Stomach smooth muscle (tissue), 2 donors: ENCODE measurements at regions not wholly inside any gene's neighbourhood (a gene's known extent, or its start where the extent isn't known, plus 50 kb on each side); places are given as distances from the start of the nearest gene placed in this dataset.

Experiments
- H3K27ac ChIP-seq: one replicate; pipeline ENCODE4 v1.7.0; 2013; ENCODE audit warnings: mild to moderate bottlenecking, low read length, inconsistent platforms
- H3K27me3 ChIP-seq, 2 donors: one replicate each; pipeline ENCODE4 v1.7.0; 2013; ENCODE audit warnings: low read length in 2 of 2; ENCODE audit not compliant: insufficient read depth in 2 of 2, control insufficient read depth in 1 of 2
- H3K36me3 ChIP-seq, 2 donors: one replicate each; pipeline ENCODE4 v1.7.0; 2013; ENCODE audit warnings: low read length in 2 of 2; ENCODE audit not compliant: control insufficient read depth in 2 of 2, insufficient read depth in 2 of 2
- H3K4me1 ChIP-seq: one replicate; pipeline ENCODE4 v1.7.0; 2013; ENCODE audit warnings: low read length; ENCODE audit not compliant: control insufficient read depth, insufficient read depth
- H3K4me3 ChIP-seq, 2 donors: one replicate each; pipeline ENCODE4 v1.7.0; 2013; ENCODE audit warnings: low read length in 2 of 2
- H3K9ac ChIP-seq, 2 donors: one replicate each; pipeline ENCODE4 v1.7.0; 2013; ENCODE audit warnings: low read length in 2 of 2, mild to moderate bottlenecking in 1 of 2
- H3K9me3 ChIP-seq, 2 donors: one replicate each; pipeline ENCODE4 v1.7.0; 2013; ENCODE audit warnings: low read length in 2 of 2; ENCODE audit not compliant: control insufficient read depth in 2 of 2
- donor health status: healthy.
- donor health status: Pancreatic carcinoma.

DNA sequence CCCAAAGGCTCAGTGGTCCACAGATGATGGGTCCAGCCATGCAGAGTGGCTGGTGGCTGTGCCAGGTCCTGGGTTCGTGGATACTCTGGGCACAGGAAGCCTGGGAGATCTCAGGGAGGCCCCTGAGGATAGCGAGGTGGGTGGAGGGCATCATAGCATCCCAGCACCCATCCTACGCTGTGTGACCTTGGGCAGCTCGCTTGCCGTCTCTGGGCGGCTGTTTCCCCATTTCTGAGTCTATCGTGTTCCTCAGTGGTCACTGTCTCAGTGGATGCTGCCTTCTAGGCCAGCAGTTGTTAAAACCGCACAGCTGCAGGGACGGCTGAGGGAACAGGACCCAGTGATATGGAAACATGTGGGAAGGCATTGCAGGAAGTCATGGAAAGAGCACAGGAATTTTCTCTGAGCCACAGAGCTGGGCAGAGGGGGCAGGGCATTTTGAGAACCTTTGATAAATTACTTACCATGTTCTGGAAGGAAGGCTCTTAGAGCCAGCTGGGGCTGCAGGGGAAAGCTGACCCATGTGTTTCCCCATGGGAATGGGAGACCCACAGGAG is 86.4 kb upstream of the COL5A1 start:
- Histone ChIP-seq H3K36me3 (no peaks in the 10 kb centered on the region), H3K9me3 (no peaks in the 10 kb centered on the region), H3K27ac (no peak overlapping the region), H3K9ac (no peak overlapping the region), H3K4me1 (peaks cover 17% of the 10 kb centered on the region), H3K4me3 (no peak overlapping the region), H3K27me3 (no peaks in the 10 kb centered on the region)

GRCh38 chr9:134556531-134557068 is 85.0 kb upstream of the COL5A1 start:
- H3K27ac ChIP-seq: no peak overlapping the region
- no peaks in the 10 kb centered on the region for H3K9me3 ChIP-seq

GRCh38 chr9:134557331-134557730 is 84.3 kb upstream of the COL5A1 start:
- Histone ChIP-seq H3K27me3 (no peaks in the 10 kb centered on the region), H3K9ac (no peak overlapping the region), H3K4me3 (no peak overlapping the region), H3K9me3 (no peaks in the 10 kb centered on the region), H3K27ac (no peak overlapping the region), H3K4me1 (peaks cover 17% of the 10 kb centered on the region), H3K36me3 (no peaks in the 10 kb centered on the region)

More at GRCh38 chr9:134556531-134557068, 85.0 kb upstream of the COL5A1 start:
- Histone ChIP-seq H3K4me1 (peaks cover 17% of the 10 kb centered on the region), H3K27me3 (no peaks in the 10 kb centered on the region), H3K4me3 (no peak overlapping the region), H3K9ac (no peak overlapping the region), H3K36me3 (no peaks in the 10 kb centered on the region)

DNA sequence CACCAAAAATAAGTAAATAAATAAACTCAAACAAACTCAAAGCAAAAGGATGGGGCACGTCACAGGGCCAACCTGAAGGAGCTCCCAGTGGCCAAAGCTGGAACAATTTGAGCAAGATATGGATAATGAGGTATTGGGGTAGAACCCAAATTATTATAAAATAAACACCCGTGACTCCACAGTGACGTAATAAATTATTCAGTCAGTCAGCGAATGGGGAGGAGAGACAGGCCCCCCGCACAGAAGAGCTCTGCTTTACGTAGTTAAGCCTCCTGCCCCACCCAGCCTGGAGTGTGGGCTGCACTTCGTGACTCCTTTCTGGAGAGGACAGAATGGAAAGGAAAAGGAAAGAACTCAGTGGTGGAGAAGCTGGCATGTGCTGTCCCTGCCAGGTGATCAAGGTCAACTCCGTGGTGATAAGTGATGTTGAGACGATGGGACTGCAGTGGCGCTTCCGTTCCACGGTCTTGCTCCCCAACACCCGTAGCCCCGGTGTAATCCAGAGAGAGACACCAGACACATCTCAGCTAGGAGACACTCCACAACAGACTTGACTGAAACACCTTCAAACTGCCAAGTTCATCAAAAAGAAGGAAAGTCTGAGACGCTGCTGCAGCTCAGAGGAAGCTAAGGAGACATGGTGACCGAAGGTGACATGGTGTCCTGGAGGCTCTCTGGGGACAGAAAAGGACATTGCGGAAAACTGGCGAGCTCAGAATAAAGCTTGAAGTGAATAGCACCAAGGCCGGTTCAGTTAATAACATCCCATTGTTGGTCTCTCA is 83.3 kb upstream of the COL5A1 start:
- Histone ChIP-seq H3K9ac (no peak overlapping the region), H3K4me3 (no peak overlapping the region), H3K27ac (no peak overlapping the region), H3K9me3 (no peaks in the 10 kb centered on the region), H3K36me3 (no peaks in the 10 kb centered on the region), H3K4me1 (peaks cover 7% of the 10 kb centered on the region), H3K27me3 (no peaks in the 10 kb centered on the region)

DNA sequence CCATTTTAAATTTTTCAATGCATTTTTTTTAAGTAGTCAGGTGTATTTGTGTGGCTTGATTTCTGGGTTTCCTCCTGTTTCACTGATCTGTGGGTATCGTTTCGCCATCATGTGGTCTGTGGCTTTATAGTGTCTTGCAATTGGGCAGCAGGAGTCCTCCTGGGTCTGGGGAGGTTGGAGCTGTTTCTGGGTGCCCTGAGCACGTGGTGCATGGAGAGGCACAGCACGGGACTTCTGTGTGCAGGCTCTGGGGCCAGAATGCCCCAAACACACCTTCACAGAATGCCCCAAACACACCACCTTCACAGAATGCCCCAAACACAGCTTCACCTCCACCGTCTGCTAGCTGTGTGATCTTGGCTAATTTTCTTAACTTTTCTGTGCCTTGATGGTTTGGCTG is 82.6 kb upstream of the COL5A1 start:
- H3K4me1 ChIP-seq: peaks cover 7% of the 10 kb centered on the region
- H3K27me3 ChIP-seq: no peaks in the 10 kb centered on the region
- H3K27ac ChIP-seq: no peak overlapping the region
- H3K9ac ChIP-seq: no peak overlapping the region
- H3K9me3 ChIP-seq: no peaks in the 10 kb centered on the region
- H3K4me3 ChIP-seq: no peak overlapping the region
- H3K36me3 ChIP-seq: no peaks in the 10 kb centered on the region

GRCh38 chr9:134560206-134560605 is 81.4 kb upstream of the COL5A1 start:
- Histone ChIP-seq H3K9ac (no peak overlapping the region), H3K4me1 (no peaks in the 10 kb centered on the region), H3K27me3 (no peaks in the 10 kb centered on the region), H3K27ac (no peak overlapping the region), H3K36me3 (no peaks in the 10 kb centered on the region), H3K9me3 (no peaks in the 10 kb centered on the region), H3K4me3 (no peak overlapping the region)

DNA sequence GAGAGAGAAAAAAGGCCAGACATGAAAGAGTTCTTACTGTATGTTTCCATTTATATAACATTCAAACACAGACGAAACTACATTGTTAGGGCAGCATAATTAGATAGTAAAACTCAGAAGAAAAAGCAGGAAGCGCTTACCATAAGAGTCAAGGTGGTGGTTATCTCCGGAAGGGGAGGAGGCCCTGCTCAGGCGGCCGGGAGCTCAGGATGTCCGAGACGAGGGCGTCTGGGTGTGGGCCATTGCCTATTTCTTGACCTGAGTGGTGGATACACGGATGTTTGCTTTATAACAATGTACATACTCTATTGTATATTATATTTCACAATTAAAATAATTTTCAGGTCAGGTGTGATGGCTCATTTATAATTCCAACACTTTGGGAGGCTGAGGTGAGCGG is 80.9 kb upstream of the COL5A1 start:
- H3K9me3 ChIP-seq: no peaks in the 10 kb centered on the region
- no peak overlapping the region for H3K27ac ChIP-seq
- H3K27me3 ChIP-seq: no peaks in the 10 kb centered on the region
- no peak overlapping the region for H3K4me3 ChIP-seq
- H3K36me3 ChIP-seq: no peaks in the 10 kb centered on the region
- H3K4me1 ChIP-seq: no peaks in the 10 kb centered on the region
- no peak overlapping the region for H3K9ac ChIP-seq

GRCh38 chr9:134561427-134562145 is 80.0 kb upstream of the COL5A1 start:
- H3K36me3 ChIP-seq: no peaks in the 10 kb centered on the region
- no peak overlapping the region for H3K9ac ChIP-seq
- no peak overlapping the region for H3K27ac ChIP-seq

GRCh38 chr9:134562146-134562849 is 79.3 kb upstream of the COL5A1 start:
- no peak overlapping the region for H3K9ac ChIP-seq
- peaks cover 0 to 13% of the 10 kb centered on the region in 2 donors for H3K9me3 ChIP-seq
- H3K27ac ChIP-seq: no peak overlapping the region
- H3K4me3 ChIP-seq: no peak overlapping the region
- no peaks in the 10 kb centered on the region for H3K27me3 ChIP-seq
- no peaks in the 10 kb centered on the region for H3K4me1 ChIP-seq
- no peaks in the 10 kb centered on the region for H3K36me3 ChIP-seq

More at GRCh38 chr9:134561427-134562145, 80.0 kb upstream of the COL5A1 start:
- H3K9me3 ChIP-seq: peaks cover 0 to 7% of the 10 kb centered on the region in 2 donors
- H3K27me3 ChIP-seq: no peaks in the 10 kb centered on the region
- no peak overlapping the region for H3K4me3 ChIP-seq
- H3K4me1 ChIP-seq: no peaks in the 10 kb centered on the region

- no peak overlapping the region for H3K27ac ChIP-seq
- no peaks in the 10 kb centered on the region for H3K4me1 ChIP-seq
- no peaks in the 10 kb centered on the region for H3K36me3 ChIP-seq
- H3K27me3 ChIP-seq: no peaks in the 10 kb centered on the region
- H3K9ac ChIP-seq: no peak overlapping the region
- no peak overlapping the region for H3K4me3 ChIP-seq
- H3K9me3 ChIP-seq: peaks cover 0 to 13% of the 10 kb centered on the region in 2 donors
These were observed 78.2 kb upstream of the COL5A1 start for GRCh38 chr9:134563397-134563796.
